K562 (cell line): ENCODE measurements at regions not wholly inside any gene's neighbourhood (a gene's known extent, or its start where the extent isn't known, plus 50 kb on each side); places are given as distances from the start of the nearest gene placed in this dataset.

Source experiments
- ATAC-seq: fragments of 200-7000 bp; cut with Tn5 transposase; 3 replicates; pipeline ENCODE4 v1.9.1; 2020; ENCODE audit warnings: moderate library complexity
- BruUV-seq: library from RNA; stranded (reverse); fragments of 400-500 nt; replicated peaks from 2 replicates; lab custom pipeline; 2021; lab: Mats Ljungman, UMichigan
- CTCF ChIA-PET: fragments of 300-600 bp; formaldehyde crosslinking; extraction: SDS; loops from one replicate; lab custom pipeline; 2021; ENCODE audit warnings: low intra/inter-chr PET ratio; lab: Yijun Ruan, JAX
- POLR2A ChIA-PET: fragments of 300-600, 350-650 bp; sonication (Branson Sonifier 250); formaldehyde crosslinking; extraction: SDS; loops from one replicate; lab custom pipeline; 2021; ENCODE audit warnings: antibody characterized with exemption, inconsistent platforms; lab: Yijun Ruan, JAX
- DNase-seq, 4 experiments: peaks; one replicate each; pipeline versions ENCODE4 v3.0.0 to v3.0.0-alpha.2; 2011 to 2018; ENCODE audit warnings: low spot score in 3 of 4, mixed read lengths in 3 of 4; ENCODE audit errors: extremely low read depth in 1 of 4
- FAIRE-seq: peaks from 2 replicates; lab custom pipeline; 2011; peaks lifted over from hg19 to GRCh38; lab: Jason Lieb, UNC
- H2AFZ ChIP-seq: 2 replicates; pipeline ENCODE4 v1.6.0; 2011; ENCODE audit warnings: low read depth, low read length, control low read depth, inconsistent platforms
- H3K27ac ChIP-seq: fragments of 200-600 bp; 3 replicates; pipeline ENCODE4 v1.8.0; 2011; ENCODE audit warnings: low read depth, mild to moderate bottlenecking, control low read depth, inconsistent platforms, low read length, moderate library complexity, mixed read lengths; ENCODE audit errors: extremely low read depth
- H3K27me3 ChIP-seq, 2 experiments: fragments of 300-600 bp in 1 of 2; 2 replicates in 1 of 2; 3 replicates in 1 of 2; pipeline versions ENCODE4 v1.6.0 to v1.8.0; 2011; ENCODE audit warnings: inconsistent platforms in 2 of 2, low read length in 2 of 2, mild to moderate bottlenecking in 1 of 2, mixed read lengths in 1 of 2, moderate library complexity in 1 of 2; ENCODE audit not compliant: control insufficient read depth in 2 of 2, insufficient read depth in 2 of 2
- H3K36me3 ChIP-seq: fragments of 300-600 bp; 3 replicates; pipeline ENCODE4 v1.8.0; 2011; ENCODE audit warnings: mild to moderate bottlenecking, low read length, inconsistent platforms; ENCODE audit not compliant: control insufficient read depth, insufficient read depth
- H3K4me1 ChIP-seq, 2 experiments: fragments of 200-600 bp in 1 of 2; replicated peaks in 1 of 2; 2 replicates in 1 of 2; 3 replicates in 1 of 2; pipeline versions ENCODE4 v1.5.1 to v1.8.0; 2011; ENCODE audit warnings: inconsistent platforms in 2 of 2, low read length in 2 of 2, mild to moderate bottlenecking in 1 of 2, mixed read lengths in 1 of 2, moderate library complexity in 1 of 2; ENCODE audit not compliant: control insufficient read depth in 2 of 2, insufficient read depth in 2 of 2
- H3K4me2 ChIP-seq: 2 replicates; pipeline ENCODE4 v1.6.1; 2011; ENCODE audit warnings: low read length, control low read depth, inconsistent platforms, mixed read lengths; ENCODE audit not compliant: insufficient read depth
- H3K4me3 ChIP-seq: fragments of 200-600 bp; sonication (generic), shearing (Covaris generic); 2 replicates; pipeline ENCODE4 v1.5.1; 2016; ENCODE audit warnings: control low read depth, inconsistent platforms
- H3K79me2 ChIP-seq: fragments of 200-600 bp; 3 replicates; pipeline ENCODE4 v1.8.0; 2011; ENCODE audit warnings: low read length, inconsistent platforms; ENCODE audit not compliant: control insufficient read depth, insufficient read depth
- H3K9ac ChIP-seq, 2 experiments: 2 replicates each; pipeline versions ENCODE4 v1.6.0 to v1.6.1; 2011; ENCODE audit warnings: low read depth in 2 of 2, low read length in 2 of 2, control low read depth in 1 of 2, inconsistent platforms in 1 of 2, mild to moderate bottlenecking in 1 of 2, mixed read lengths in 1 of 2; ENCODE audit not compliant: insufficient read depth in 1 of 2
- H3K9me1 ChIP-seq: one replicate; pipeline ENCODE4 v1.6.0; 2011; ENCODE audit warnings: inconsistent platforms, mild to moderate bottlenecking, low read length, moderate library complexity; ENCODE audit not compliant: control insufficient read depth, insufficient read depth
- H3K9me3 ChIP-seq: replicated peaks from 2 replicates; pipeline ENCODE4 v1.5.1; 2011; ENCODE audit warnings: low read depth, low read length, inconsistent platforms; ENCODE audit not compliant: control insufficient read depth, insufficient read depth
- H4K20me1 ChIP-seq: replicated peaks from 2 replicates; pipeline ENCODE4 v1.6.1; 2011; ENCODE audit warnings: low read length, inconsistent platforms, mixed read lengths; ENCODE audit not compliant: control insufficient read depth, insufficient read depth
- CBX2 ChIP-seq: fragments of 200-600 bp; sonication (generic); IDR thresholded peaks from one replicate; pipeline ENCODE4 v1.6.1; 2012; ENCODE audit warnings: mild to moderate bottlenecking, low read length, inconsistent platforms; ENCODE audit not compliant: insufficient read depth, poor library complexity, severe bottlenecking
- HNRNPUL1 ChIP-seq: fragments of 200-400 bp; formaldehyde crosslinking; IDR thresholded peaks from 2 replicates; pipeline ENCODE4 v1.6.1; 2017; ENCODE audit warnings: low read length
- KDM4B ChIP-seq, 2 experiments: fragments of 450-650 bp in 1 of 2; sonication (generic) in 1 of 2; IDR thresholded peaks; 2 replicates each; pipeline ENCODE4 v1.6.1; 2016 to 2017; ENCODE audit warnings: borderline replicate concordance in 2 of 2, antibody characterized with exemption in 1 of 2, low read depth in 1 of 2, mild to moderate bottlenecking in 1 of 2
- KLF16 ChIP-seq: IDR thresholded peaks from 2 replicates; pipeline ENCODE4 v1.6.1; 2016; ENCODE audit warnings: antibody characterized with exemption
- MYBL2 ChIP-seq, 2 experiments: fragments of 450-650 bp in 1 of 2; sonication (generic) in 1 of 2; formaldehyde crosslinking in 1 of 2; IDR thresholded peaks; 2 replicates each; pipeline versions ENCODE4 v1.6.1 to v1.8.1; 2017 to 2022; ENCODE audit warnings: borderline replicate concordance in 1 of 2, inconsistent platforms in 1 of 2, low read depth in 1 of 2, mild to moderate bottlenecking in 1 of 2, missing genetic modification reagents in 1 of 2, moderate library complexity in 1 of 2
- NFATC3 ChIP-seq: fragments of 450-650 bp; IDR thresholded peaks from 2 replicates; pipeline ENCODE4 v1.6.1; 2017; ENCODE audit warnings: mild to moderate bottlenecking
- PCBP2 ChIP-seq: fragments of 200-400 bp; formaldehyde crosslinking; IDR thresholded peaks from 2 replicates; pipeline ENCODE4 v1.6.1; 2018; ENCODE audit warnings: low read length, low read depth, mild to moderate bottlenecking, moderate library complexity; ENCODE audit not compliant: poor library complexity, severe bottlenecking
- RB1 ChIP-seq: fragments of 450-650 bp; IDR thresholded peaks from 2 replicates; pipeline ENCODE4 v1.6.1; 2017; ENCODE audit warnings: low read depth, mild to moderate bottlenecking
- SPI1 ChIP-seq: IDR thresholded peaks from 2 replicates; pipeline ENCODE4 v1.6.1; 2011; ENCODE audit warnings: low read depth, low read length, control low read depth, borderline replicate concordance
- STAG1 ChIP-seq: sonication (generic); formaldehyde crosslinking; IDR thresholded peaks from 2 replicates; pipeline ENCODE4 v1.5.0; 2020; ENCODE audit warnings: missing genetic modification reagents, borderline replicate concordance
- YBX1 ChIP-seq: fragments of 450-650 bp; IDR thresholded peaks from 2 replicates; pipeline ENCODE4 v1.7.1; 2016; ENCODE audit warnings: mild to moderate bottlenecking
- ZBTB1 ChIP-seq: sonication (generic); formaldehyde crosslinking; IDR thresholded peaks from 2 replicates; pipeline ENCODE4 v1.8.1; 2023; ENCODE audit warnings: missing genetic modification reagents, low read depth, mild to moderate bottlenecking, borderline replicate concordance
- ZBTB7A ChIP-seq: IDR thresholded peaks from 2 replicates; pipeline ENCODE4 v1.6.1; 2011; ENCODE audit warnings: low read depth, mild to moderate bottlenecking, low read length, moderate library complexity, borderline replicate concordance; ENCODE audit not compliant: control insufficient read depth
- ZNF274 ChIP-seq: IDR thresholded peaks from 2 replicates; pipeline ENCODE4 v1.6.1; 2011; ENCODE audit warnings: low read depth, mild to moderate bottlenecking, low read length, moderate library complexity, borderline replicate concordance
- ZNF431 ChIP-seq: sonication (generic); formaldehyde crosslinking; IDR thresholded peaks from 2 replicates; pipeline ENCODE4 v1.8.0; 2022; ENCODE audit warnings: mild to moderate bottlenecking, missing genetic modification reagents
- WGBS: fragments of 100-300 bp; shearing (Covaris generic); methylation state at CpG from one replicate; pipeline ENCODE4 v1.1.6; 2016; ENCODE audit warnings: low coverage, mixed read lengths; ENCODE audit not compliant: insufficient coverage; ENCODE audit errors: missing lambda C conversion rate; 5-methylcytosine and 5-hydroxymethylcytosine counted together
- in situ Hi-C: fragments of 300-500 bp; cut with MboI; formaldehyde crosslinking; loops from 4 replicates; pipeline ENCODE4 v1.15.0; 2018; ENCODE audit warnings: inconsistent platforms, mixed read lengths
- intact Hi-C: fragments of 100-400 bp; cut with micrococcal nuclease; formaldehyde crosslinking; loops from 2 replicates; pipeline ENCODE4 v1.14.2; 2022
- TF ChIP-seq, protein P1 (sequence below): fragments of 250-450 bp; sonication (Bioruptor Pico); IDR thresholded peaks from 2 replicates; pipeline ENCODE4 v1.8.0; 2022; ENCODE audit warnings: inconsistent platforms

DNA sequence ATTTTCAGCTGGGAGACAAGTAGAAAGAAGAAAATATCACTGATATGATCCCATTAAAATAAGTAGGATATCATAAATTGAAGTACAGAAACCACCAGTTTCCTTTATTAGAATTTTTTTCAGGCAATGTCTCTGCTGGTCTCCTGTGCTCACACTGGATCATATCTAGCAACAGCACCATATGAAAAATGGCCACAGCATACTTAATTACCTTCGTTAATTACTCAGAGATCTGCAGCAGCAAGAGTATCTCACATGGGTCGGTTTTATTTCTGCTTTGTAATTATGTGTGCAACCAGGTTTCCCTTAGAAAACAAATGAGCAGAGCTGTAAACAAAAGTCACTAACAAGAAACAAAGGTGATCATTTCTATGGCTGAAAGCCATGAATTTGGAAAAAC lies 287.9 kb downstream of the LRRIQ3 start:
- no peaks in the 10 kb centered on the region; the same call in 1 of the 2 replicates for H3K9me3 ChIP-seq
- CTCF ChIA-PET, result no interaction called here
- BruUV-seq, result no TSS peak
- FAIRE-seq, result no peak
- no peaks in the 10 kb centered on the region for H3K79me2 ChIP-seq
- no peak overlapping the region for H3K27ac ChIP-seq
- no peaks in the 10 kb centered on the region for H3K9me1 ChIP-seq
- H4K20me1 ChIP-seq, result no peaks in the 10 kb centered on the region
- H3K4me2 ChIP-seq, result no peak overlapping the region
- no peak overlapping the region for H3K9ac ChIP-seq
- H3K4me3 ChIP-seq, result no peak overlapping the region
- no peaks in the 10 kb centered on the region for H3K27me3 ChIP-seq
- in situ Hi-C loops, result no loop called here
- POLR2A ChIA-PET, result no interaction called here
- TF ChIP-seq YBX1 (no peak), CBX2 (no peak), NFATC3 (no peak), ZBTB7A (no peak), SPI1 (no peak), KLF16 (no peak), ZNF274 (no peak)
- TF ChIP-seq, all 486 proteins: peak for 0
- no peaks in the 10 kb centered on the region for H3K36me3 ChIP-seq
- DNase-seq (no peak), ATAC-seq (no peak)
- intact Hi-C loops, result no loop called here
- WGBS, result 0% methylated on average over 2 of the region's 2 CpGs
- H2AFZ ChIP-seq, result no peak overlapping the region
- no peaks in the 10 kb centered on the region for H3K4me1 ChIP-seq

DNA sequence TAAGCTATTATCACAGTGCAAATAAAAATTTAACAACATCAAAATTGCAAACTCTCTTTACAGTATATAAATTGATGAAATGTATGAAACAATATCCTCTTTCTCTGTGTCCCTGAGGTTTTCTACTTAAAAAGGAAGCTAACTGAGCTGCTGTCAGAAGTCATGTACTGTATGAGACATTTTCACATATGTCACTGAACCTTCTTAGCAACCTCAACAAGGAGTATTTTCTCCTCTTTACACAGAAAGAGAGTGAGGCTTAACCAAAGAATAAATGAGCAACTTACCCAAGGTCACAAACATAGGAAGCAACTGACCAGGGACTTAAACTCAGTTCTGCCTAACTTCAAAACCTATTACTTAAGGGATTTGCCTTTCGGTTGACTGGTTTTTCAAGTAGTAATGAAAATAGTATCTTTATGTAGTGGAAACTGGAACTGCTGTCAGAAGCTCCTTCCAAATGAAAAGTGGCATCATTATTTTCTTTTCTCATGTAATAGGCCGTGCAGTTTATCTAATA lies 288.9 kb downstream of the LRRIQ3 start:
- H3K27ac ChIP-seq, result no peak overlapping the region
- ChIA-PET CTCF (no interaction called here), POLR2A (no interaction called here)
- no peak overlapping the region for H2AFZ ChIP-seq
- no peaks in the 10 kb centered on the region; the same call in 1 of the 2 replicates for H3K9me3 ChIP-seq
- no peak for FAIRE-seq
- no peaks in the 10 kb centered on the region for H3K36me3 ChIP-seq
- no peaks in the 10 kb centered on the region for H4K20me1 ChIP-seq
- in situ Hi-C loops, result no loop called here
- H3K4me2 ChIP-seq, result no peak overlapping the region
- H3K9me1 ChIP-seq, result no peaks in the 10 kb centered on the region
- H3K27me3 ChIP-seq, result no peaks in the 10 kb centered on the region
- ATAC-seq, result no peak
- H3K79me2 ChIP-seq, result no peaks in the 10 kb centered on the region
- no peaks in the 10 kb centered on the region for H3K4me1 ChIP-seq
- intact Hi-C loops, result no loop called here
- no TSS peak for BruUV-seq
- no peak overlapping the region for H3K4me3 ChIP-seq
- no peak overlapping the region for H3K9ac ChIP-seq
- no peak for DNase-seq
- WGBS, result 4% methylated on average over 2 of the region's 2 CpGs
- TF ChIP-seq HNRNPUL1 (no peak), KDM4B (IDR thresholded peaks at IDR 0.05; ENCODE audit: borderline replicate concordance in 2 of 2, low read depth in 1 of 2) (no peak), PCBP2 (no peak), ZNF431 (CRISPR knock-in tag) (no peak), MYBL2 (IDR thresholded peaks at IDR 0.05; ENCODE audit: low read depth) (no peak), MYBL2 (CRISPR knock-in tag; IDR thresholded peaks at IDR 0.05; ENCODE audit: borderline replicate concordance) (no peak), RB1 (no peak), ZBTB1 (no peak), STAG1 (CRISPR knock-in tag) (no peak)
- TF ChIP-seq, protein P1, sequence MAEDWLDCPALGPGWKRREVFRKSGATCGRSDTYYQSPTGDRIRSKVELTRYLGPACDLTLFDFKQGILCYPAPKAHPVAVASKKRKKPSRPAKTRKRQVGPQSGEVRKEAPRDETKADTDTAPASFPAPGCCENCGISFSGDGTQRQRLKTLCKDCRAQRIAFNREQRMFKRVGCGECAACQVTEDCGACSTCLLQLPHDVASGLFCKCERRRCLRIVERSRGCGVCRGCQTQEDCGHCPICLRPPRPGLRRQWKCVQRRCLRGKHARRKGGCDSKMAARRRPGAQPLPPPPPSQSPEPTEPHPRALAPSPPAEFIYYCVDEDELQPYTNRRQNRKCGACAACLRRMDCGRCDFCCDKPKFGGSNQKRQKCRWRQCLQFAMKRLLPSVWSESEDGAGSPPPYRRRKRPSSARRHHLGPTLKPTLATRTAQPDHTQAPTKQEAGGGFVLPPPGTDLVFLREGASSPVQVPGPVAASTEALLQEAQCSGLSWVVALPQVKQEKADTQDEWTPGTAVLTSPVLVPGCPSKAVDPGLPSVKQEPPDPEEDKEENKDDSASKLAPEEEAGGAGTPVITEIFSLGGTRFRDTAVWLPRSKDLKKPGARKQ (CRISPR knock-in tag), result no peak
